Liver (tissue), 8 donors: ENCODE measurements at regions not wholly inside any gene's neighbourhood (a gene's known extent, or its start where the extent isn't known, plus 50 kb on each side); places are given as distances from the start of the nearest gene placed in this dataset.

Experiments used
- DNase-seq: peaks from one replicate; pipeline ENCODE4 v3.0.0-alpha.2; 2017; ENCODE audit warnings: low spot score
- H3K27ac ChIP-seq, 2 donors: one replicate each; pipeline ENCODE4 v1.7.0; 2013; ENCODE audit warnings: inconsistent platforms in 2 of 2, low read length in 2 of 2, control low read depth in 1 of 2, low read depth in 1 of 2, mild to moderate bottlenecking in 1 of 2
- H3K27me3 ChIP-seq, 4 donors: one replicate each; pipeline versions ENCODE4 v1.6.1 to v1.7.0; 2013; ENCODE audit warnings: low read length in 3 of 4, inconsistent platforms in 1 of 4, mild to moderate bottlenecking in 1 of 4, moderate library complexity in 1 of 4; ENCODE audit not compliant: control insufficient read depth in 4 of 4, insufficient read depth in 4 of 4
- H3K36me3 ChIP-seq, 4 donors: one replicate each; pipeline versions ENCODE4 v1.6.1 to v1.7.0; 2013; ENCODE audit warnings: low read length in 3 of 4, mild to moderate bottlenecking in 3 of 4, low read depth in 1 of 4, moderate library complexity in 1 of 4; ENCODE audit not compliant: control insufficient read depth in 4 of 4, insufficient read depth in 3 of 4
- H3K4me1 ChIP-seq, 4 donors: one replicate each; pipeline versions ENCODE4 v1.6.1 to v1.7.0; 2013; ENCODE audit warnings: low read length in 3 of 4, mild to moderate bottlenecking in 3 of 4, moderate library complexity in 1 of 4; ENCODE audit not compliant: control insufficient read depth in 4 of 4, insufficient read depth in 4 of 4
- H3K4me3 ChIP-seq, 3 donors: one replicate each; pipeline versions ENCODE4 v1.6.1 to v1.7.0; 2013; ENCODE audit warnings: low read length in 3 of 3, control low read depth in 1 of 3, low read depth in 1 of 3, mild to moderate bottlenecking in 1 of 3
- H3K9ac ChIP-seq, 2 donors: one replicate each; pipeline ENCODE4 v1.7.0; 2013; ENCODE audit warnings: low read length in 2 of 2, mild to moderate bottlenecking in 2 of 2, moderate library complexity in 2 of 2, control low read depth in 1 of 2, low read depth in 1 of 2
- H3K9me3 ChIP-seq, 4 donors: one replicate each; pipeline versions ENCODE4 v1.6.1 to v1.7.0; 2013; ENCODE audit warnings: low read length in 3 of 4; ENCODE audit not compliant: control insufficient read depth in 4 of 4
- ATF3 ChIP-seq: IDR thresholded peaks from 2 replicates; pipeline ENCODE4 v1.6.1; 2016; ENCODE audit warnings: antibody characterized with exemption
- CTCF ChIP-seq: fragments of 150-350 bp; IDR thresholded peaks from 2 replicates; pipeline ENCODE4 v1.5.1; 2017; ENCODE audit warnings: improper control_type of control experiment, low read depth, low read length; ENCODE audit not compliant: missing input control
- FOXA1 ChIP-seq: IDR thresholded peaks from 2 replicates; pipeline ENCODE4 v1.6.1; 2016; ENCODE audit warnings: antibody characterized with exemption
- FOXA2 ChIP-seq: IDR thresholded peaks from 2 replicates; pipeline ENCODE4 v1.6.1; 2016; ENCODE audit warnings: antibody characterized with exemption
- GABPA ChIP-seq, 2 donors: IDR thresholded peaks in 1 of 2; conservative IDR thresholded peaks in 1 of 2; 2 replicates each; pipeline ENCODE4 v1.6.1; 2016; ENCODE audit warnings: antibody characterized with exemption in 2 of 2, mild to moderate bottlenecking in 1 of 2, moderate library complexity in 1 of 2
- HNF4A ChIP-seq, 2 donors: conservative IDR thresholded peaks; 2 replicates each; pipeline ENCODE4 v1.6.1; 2016; ENCODE audit warnings: antibody characterized with exemption in 2 of 2, mild to moderate bottlenecking in 2 of 2
- HNF4G ChIP-seq: IDR thresholded peaks from 2 replicates; pipeline ENCODE4 v1.6.1; 2016; ENCODE audit warnings: antibody characterized with exemption
- JUND ChIP-seq, 2 donors: IDR thresholded peaks; 2 replicates each; pipeline ENCODE4 v1.6.1; 2016; ENCODE audit warnings: antibody characterized with exemption in 2 of 2
- MAX ChIP-seq: IDR thresholded peaks from 2 replicates; pipeline ENCODE4 v1.6.1; 2016; ENCODE audit warnings: antibody characterized with exemption
- RAD21 ChIP-seq, 2 donors: IDR thresholded peaks; 2 replicates each; pipeline ENCODE4 v1.6.1; 2016; ENCODE audit warnings: antibody characterized with exemption in 2 of 2, mild to moderate bottlenecking in 2 of 2
- RXRA ChIP-seq, 2 donors: IDR thresholded peaks; 2 replicates each; pipeline ENCODE4 v1.6.1; 2017 to 2018; ENCODE audit warnings: antibody characterized with exemption in 2 of 2, mild to moderate bottlenecking in 1 of 2
- SP1 ChIP-seq: IDR thresholded peaks from 2 replicates; pipeline ENCODE4 v1.6.1; 2018; ENCODE audit warnings: antibody characterized with exemption, mild to moderate bottlenecking
- TAF1 ChIP-seq: conservative IDR thresholded peaks from 2 replicates; pipeline ENCODE4 v1.6.1; 2016; ENCODE audit warnings: antibody characterized with exemption, mild to moderate bottlenecking
- ZBTB33 ChIP-seq: IDR thresholded peaks from 2 replicates; pipeline ENCODE4 v1.6.1; 2016; ENCODE audit warnings: antibody characterized with exemption
- WGBS: extraction: QIAGEN DNeasy Blood & Tissue Kit; methylation state at CpG from one replicate; pipeline ENCODE4 v1.1.7; 2013; 5-methylcytosine and 5-hydroxymethylcytosine counted together
- TF ChIP-seq, protein P1 (sequence below): IDR thresholded peaks from 2 replicates; pipeline ENCODE4 v1.6.1; 2016; ENCODE audit warnings: antibody characterized with exemption, mild to moderate bottlenecking
- donor health status: healthy.
- donor health status: healthy.
- donor health status: healthy.
- donor health status: healthy.
- donor health status: healthy.

DNA sequence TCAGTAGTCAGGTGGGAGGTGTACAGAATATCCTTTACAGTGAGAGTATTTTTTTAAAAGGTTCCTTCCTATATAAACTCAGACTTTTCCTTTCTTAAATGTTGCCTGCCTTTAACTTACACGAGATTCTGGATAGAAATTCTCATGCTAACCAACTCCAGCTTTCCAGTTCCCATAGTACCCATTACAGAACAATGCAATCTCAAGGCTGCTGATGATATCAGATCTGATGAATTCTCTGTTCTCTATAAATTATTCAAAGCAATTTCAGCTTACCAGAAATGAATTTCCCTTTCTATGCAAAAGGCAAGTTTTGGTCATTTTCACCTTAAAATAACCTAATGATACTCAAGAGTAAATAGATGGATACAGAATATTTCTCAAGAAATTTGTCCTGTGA, 90.3 kb downstream of the NUDT12 start (continued):
- TF ChIP-seq SP1, result no peak

- H3K27ac ChIP-seq, result no peak overlapping the region
- TF ChIP-seq RXRA (IDR thresholded peaks at IDR 0.05), result no peak
- TF ChIP-seq TAF1, result no peak
- no peak for TF ChIP-seq ATF3
- no peak for TF ChIP-seq GABPA (IDR thresholded peaks at IDR 0.05 in 1 of 2, conservative IDR thresholded peaks at IDR 0.05 in 1 of 2)
- no peak for TF ChIP-seq SP1
- no peak for TF ChIP-seq MAX
- TF ChIP-seq FOXA1, result no peak
- TF ChIP-seq FOXA2, result no peak
- no peak for TF ChIP-seq HNF4A (conservative IDR thresholded peaks at IDR 0.05)
- no peak for TF ChIP-seq HNF4G
- TF ChIP-seq, protein P1, sequence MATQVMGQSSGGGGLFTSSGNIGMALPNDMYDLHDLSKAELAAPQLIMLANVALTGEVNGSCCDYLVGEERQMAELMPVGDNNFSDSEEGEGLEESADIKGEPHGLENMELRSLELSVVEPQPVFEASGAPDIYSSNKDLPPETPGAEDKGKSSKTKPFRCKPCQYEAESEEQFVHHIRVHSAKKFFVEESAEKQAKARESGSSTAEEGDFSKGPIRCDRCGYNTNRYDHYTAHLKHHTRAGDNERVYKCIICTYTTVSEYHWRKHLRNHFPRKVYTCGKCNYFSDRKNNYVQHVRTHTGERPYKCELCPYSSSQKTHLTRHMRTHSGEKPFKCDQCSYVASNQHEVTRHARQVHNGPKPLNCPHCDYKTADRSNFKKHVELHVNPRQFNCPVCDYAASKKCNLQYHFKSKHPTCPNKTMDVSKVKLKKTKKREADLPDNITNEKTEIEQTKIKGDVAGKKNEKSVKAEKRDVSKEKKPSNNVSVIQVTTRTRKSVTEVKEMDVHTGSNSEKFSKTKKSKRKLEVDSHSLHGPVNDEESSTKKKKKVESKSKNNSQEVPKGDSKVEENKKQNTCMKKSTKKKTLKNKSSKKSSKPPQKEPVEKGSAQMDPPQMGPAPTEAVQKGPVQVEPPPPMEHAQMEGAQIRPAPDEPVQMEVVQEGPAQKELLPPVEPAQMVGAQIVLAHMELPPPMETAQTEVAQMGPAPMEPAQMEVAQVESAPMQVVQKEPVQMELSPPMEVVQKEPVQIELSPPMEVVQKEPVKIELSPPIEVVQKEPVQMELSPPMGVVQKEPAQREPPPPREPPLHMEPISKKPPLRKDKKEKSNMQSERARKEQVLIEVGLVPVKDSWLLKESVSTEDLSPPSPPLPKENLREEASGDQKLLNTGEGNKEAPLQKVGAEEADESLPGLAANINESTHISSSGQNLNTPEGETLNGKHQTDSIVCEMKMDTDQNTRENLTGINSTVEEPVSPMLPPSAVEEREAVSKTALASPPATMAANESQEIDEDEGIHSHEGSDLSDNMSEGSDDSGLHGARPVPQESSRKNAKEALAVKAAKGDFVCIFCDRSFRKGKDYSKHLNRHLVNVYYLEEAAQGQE, result no peak
- no peak for TF ChIP-seq RAD21 (IDR thresholded peaks at IDR 0.05)
- no peak for TF ChIP-seq CTCF
Observed at GRCh38 chr5:103469288-103470040, 93.1 kb downstream of the NUDT12 start.

DNA sequence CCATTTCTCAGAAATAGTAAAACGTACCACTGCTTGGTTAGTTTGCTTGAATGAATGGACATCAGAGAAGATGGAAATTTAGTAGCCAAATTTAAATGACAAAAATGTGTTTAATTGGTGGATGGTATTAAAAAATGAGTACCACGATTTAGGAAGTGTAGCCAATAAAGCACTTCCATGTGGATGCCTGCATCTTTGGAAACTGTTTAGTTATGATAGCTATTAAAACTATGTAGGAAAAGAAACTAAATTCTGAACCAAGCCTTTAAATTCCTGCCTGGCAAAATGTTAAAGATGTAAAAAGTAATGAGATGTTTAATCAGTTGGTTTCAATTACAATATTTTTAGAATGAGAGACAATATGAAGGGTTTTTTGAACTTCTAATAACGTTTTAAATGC, 94.8 kb downstream of the NUDT12 start:
- WGBS, result 67% methylated on average over 3 of the region's 3 CpGs
- Histone ChIP-seq H3K4me1 (no peaks in the 10 kb centered on the region), H3K9me3 (no peaks in the 10 kb centered on the region), H3K4me3 (no peak overlapping the region), H3K27me3 (no peaks in the 10 kb centered on the region), H3K27ac (no peak overlapping the region), H3K36me3 (no peaks in the 10 kb centered on the region), H3K9ac (no peak overlapping the region)
- TF ChIP-seq CTCF (no peak), HNF4A (conservative IDR thresholded peaks at IDR 0.05) (no peak), RAD21 (IDR thresholded peaks at IDR 0.05) (no peak), SP1 (no peak), MAX (no peak), JUND (IDR thresholded peaks at IDR 0.05) (no peak), ZBTB33 (no peak)
- no peak for DNase-seq

More at GRCh38 chr5:103469288-103470040, 93.1 kb downstream of the NUDT12 start:
- WGBS, result 80% methylated on average over 3 of the region's 3 CpGs
- Histone ChIP-seq H3K36me3 (no peaks in the 10 kb centered on the region), H3K9me3 (no peaks in the 10 kb centered on the region), H3K4me1 (no peaks in the 10 kb centered on the region), H3K9ac (no peak overlapping the region), H3K4me3 (no peak overlapping the region), H3K27me3 (no peaks in the 10 kb centered on the region)
- DNase-seq, result no peak
